Cardiac fibroblast (primary cell): ENCODE measurements at regions not wholly inside any gene's neighbourhood (a gene's known extent, or its start where the extent isn't known, plus 50 kb on each side); places are given as distances from the start of the nearest gene placed in this dataset.

ENCODE experiments used
- DNase-seq, 2 donors: peaks; one replicate each; pipeline versions ENCODE4 v3.0.0 to v3.0.0-alpha.2; 2010; ENCODE audit warnings: low read depth in 2 of 2
- H3K4me3 ChIP-seq, 2 donors: replicated peaks in 1 of 2; 1 replicate in 1 of 2; 2 replicates in 1 of 2; pipeline ENCODE4 v1.5.1; 2011; ENCODE audit warnings: low read depth in 2 of 2, low read length in 2 of 2, mild to moderate bottlenecking in 2 of 2, moderate library complexity in 1 of 2
- TF ChIP-seq, protein P1 (sequence below): IDR thresholded peaks from one replicate; pipeline ENCODE4 v1.5.1; 2011; ENCODE audit warnings: low read depth, mild to moderate bottlenecking, low read length, inconsistent platforms

DNA sequence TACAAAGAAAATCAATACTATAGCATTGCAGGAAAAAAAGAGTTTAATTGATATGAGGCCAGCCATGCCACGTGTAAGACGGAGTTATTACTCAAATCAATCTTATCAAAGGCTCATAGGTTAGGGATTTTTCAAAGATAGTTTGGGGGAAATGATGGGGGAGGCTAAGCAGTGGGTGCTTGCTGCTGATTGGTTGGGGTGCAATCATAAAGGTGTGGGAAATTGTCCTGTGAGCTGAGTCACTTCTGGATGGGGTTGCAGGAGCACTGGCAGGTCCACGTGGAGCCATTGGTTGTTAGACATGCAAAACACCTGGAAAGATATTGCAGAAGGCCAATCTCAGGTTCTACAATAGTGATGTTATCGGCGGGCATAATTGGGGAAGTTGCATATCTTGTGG lies 319.2 kb upstream of the COBL start:
- no peak for DNase-seq
- TF ChIP-seq, protein P1, sequence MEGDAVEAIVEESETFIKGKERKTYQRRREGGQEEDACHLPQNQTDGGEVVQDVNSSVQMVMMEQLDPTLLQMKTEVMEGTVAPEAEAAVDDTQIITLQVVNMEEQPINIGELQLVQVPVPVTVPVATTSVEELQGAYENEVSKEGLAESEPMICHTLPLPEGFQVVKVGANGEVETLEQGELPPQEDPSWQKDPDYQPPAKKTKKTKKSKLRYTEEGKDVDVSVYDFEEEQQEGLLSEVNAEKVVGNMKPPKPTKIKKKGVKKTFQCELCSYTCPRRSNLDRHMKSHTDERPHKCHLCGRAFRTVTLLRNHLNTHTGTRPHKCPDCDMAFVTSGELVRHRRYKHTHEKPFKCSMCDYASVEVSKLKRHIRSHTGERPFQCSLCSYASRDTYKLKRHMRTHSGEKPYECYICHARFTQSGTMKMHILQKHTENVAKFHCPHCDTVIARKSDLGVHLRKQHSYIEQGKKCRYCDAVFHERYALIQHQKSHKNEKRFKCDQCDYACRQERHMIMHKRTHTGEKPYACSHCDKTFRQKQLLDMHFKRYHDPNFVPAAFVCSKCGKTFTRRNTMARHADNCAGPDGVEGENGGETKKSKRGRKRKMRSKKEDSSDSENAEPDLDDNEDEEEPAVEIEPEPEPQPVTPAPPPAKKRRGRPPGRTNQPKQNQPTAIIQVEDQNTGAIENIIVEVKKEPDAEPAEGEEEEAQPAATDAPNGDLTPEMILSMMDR: no peak
- no peak overlapping the region for H3K4me3 ChIP-seq

DNA sequence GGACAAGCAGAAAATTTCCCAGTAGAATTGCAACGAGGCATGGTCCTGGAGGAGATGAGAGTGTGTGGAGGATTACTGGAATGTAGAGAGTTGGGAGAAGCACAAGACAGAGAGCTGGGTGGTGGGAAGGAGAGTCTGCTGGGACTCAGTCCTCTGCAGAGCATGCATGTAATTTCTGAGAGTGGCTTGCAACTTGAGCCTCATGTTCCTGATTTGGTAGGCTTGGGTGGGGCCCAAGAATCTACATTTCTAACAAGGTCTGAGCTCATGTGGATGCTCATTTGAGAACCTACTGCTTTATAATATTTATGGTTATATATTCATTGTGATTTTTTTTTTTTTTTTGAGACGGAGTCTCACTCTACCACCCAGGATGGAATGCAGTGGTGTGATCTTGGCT lies 317.9 kb upstream of the COBL start:
- H3K4me3 ChIP-seq: no peak overlapping the region
- TF ChIP-seq, protein P1: no peak
- DNase-seq: no peak

DNA sequence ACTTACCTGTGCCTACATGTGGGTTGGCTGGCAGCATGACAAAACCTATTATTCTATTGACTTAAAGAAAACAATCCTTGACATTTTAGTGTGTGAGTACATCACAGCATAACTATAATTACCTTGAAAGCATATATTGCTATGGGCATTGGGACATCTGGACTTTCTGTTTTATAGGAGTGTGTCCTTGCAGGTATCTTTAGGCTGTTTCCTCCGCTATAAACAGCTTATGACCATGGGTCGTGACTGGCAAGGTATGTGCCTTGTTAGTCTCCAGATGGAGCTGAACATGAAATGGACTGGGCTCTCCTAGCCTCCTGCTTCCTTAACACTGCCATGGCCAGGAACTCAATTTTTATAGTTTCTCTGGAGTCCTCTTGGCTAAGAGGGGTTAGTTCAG lies 317.4 kb upstream of the COBL start:
- no peak for DNase-seq
- TF ChIP-seq, protein P1: no peak
- no peak overlapping the region for H3K4me3 ChIP-seq

DNA sequence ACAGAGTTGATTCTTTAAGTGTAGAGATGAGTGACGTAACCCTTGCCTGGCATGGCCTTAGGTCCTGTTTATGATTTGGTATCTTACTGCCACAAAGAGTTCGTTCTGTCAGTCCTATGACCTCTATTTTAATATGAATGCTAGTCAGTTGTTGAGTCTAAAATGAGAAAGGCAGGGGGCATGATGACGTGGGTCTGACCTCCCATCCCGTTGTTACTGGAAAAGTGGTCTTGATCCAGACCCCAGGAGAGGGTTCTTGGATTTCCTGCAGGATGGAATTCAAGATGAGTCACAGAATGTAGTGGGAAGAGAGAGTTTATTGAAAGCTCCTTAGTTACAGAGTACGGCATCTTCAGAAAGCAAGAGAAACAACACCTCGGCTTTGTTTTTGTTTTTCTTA lies 317.0 kb upstream of the COBL start:
- TF ChIP-seq, protein P1: no peak
- H3K4me3 ChIP-seq: no peak overlapping the region
- no peak for DNase-seq

DNA sequence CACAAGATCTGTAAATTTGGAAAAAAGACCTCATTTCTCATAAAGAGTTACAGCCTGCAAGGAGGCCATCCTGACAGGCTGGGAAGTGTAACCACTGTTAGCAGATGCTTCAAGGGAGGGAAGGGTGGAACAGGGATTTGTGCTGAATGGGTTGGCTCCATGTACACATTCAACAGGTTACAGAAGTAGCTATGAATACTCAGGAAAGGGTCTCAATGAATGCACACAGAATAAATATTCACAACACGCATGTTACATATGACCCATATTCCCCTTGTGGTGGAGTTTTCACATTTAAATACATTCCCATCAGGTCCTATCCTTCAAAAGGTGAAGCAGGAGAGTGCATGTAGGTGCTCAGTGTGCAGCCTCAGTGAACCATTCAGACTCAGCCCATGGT lies 316.4 kb upstream of the COBL start:
- TF ChIP-seq, protein P1: no peak
- H3K4me3 ChIP-seq: no peak overlapping the region
- no peak for DNase-seq

DNA sequence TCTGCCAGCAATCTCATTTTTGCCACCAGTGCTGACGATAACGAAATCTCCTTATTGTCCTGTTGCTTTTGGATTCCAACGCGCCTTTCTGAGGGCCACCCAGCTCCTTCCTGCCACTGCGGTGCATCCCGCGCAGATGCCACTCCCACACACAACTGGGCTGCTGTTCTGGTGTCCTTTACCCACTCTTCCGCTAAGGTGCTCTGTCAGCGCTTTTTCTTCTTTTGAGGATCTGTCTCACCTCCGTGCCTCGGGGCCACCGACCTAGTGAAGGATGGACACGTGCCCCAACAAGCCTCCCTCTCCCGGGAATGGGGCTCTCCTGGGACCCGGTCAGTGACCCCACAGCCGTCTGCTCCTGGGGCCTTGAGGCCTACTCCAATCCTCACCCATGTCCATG lies 314.3 kb upstream of the COBL start:
- no peak for DNase-seq
- H3K4me3 ChIP-seq: no peak overlapping the region
- TF ChIP-seq, protein P1: no peak

DNA sequence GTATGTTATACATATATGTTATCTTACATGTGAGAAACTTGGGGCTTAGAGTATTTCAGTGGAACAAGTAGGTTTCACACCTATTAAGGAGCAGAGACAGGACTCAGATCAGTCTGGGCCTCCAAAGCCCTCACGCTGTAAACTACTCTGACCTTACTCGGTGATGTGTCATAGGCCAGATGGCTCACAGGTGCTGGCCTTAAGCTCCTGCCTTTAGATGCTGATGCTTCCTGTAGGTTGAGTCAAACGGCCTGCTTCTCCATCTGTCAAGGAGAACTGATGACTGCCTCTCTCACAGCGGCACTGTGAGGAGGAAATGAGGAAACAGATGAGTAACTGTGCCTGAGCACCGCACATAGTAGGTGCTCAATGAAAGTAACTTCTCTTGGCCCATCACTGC lies 312.6 kb upstream of the COBL start:
- TF ChIP-seq, protein P1: no peak
- DNase-seq: no peak
- no peak overlapping the region for H3K4me3 ChIP-seq
